Nephron progenitor cell (in vitro differentiated cells): ENCODE measurements at regions not wholly inside any gene's neighbourhood (a gene's known extent, or its start where the extent isn't known, plus 50 kb on each side); places are given as distances from the start of the nearest gene placed in this dataset.

Experiments
- DNase-seq: peaks from one replicate; pipeline ENCODE4 v3.0.0; 2021
- H3K27ac Mint-ChIP-seq: 2 replicates; pipeline ENCODE4 v1.8.0; 2021; ENCODE audit warnings: mild to moderate bottlenecking, moderate library complexity, mixed read lengths
- H3K27me3 Mint-ChIP-seq: 2 replicates; pipeline ENCODE4 v1.8.0; 2021; ENCODE audit warnings: mild to moderate bottlenecking, low read depth, mixed read lengths; ENCODE audit not compliant: poor library complexity
- H3K36me3 Mint-ChIP-seq: 2 replicates; pipeline ENCODE4 v1.8.0; 2021; ENCODE audit warnings: low read depth, mixed read lengths
- H3K4me1 Mint-ChIP-seq: 2 replicates; pipeline ENCODE4 v1.8.0; 2021; ENCODE audit warnings: mixed read lengths
- H3K4me3 Mint-ChIP-seq: 2 replicates; pipeline ENCODE4 v1.8.0; 2021; ENCODE audit warnings: mild to moderate bottlenecking, moderate library complexity, mixed read lengths
- H3K9me3 Mint-ChIP-seq: 2 replicates; pipeline ENCODE4 v1.8.0; 2021; ENCODE audit warnings: mild to moderate bottlenecking, moderate library complexity, mixed read lengths
- CTCF ChIP-seq: fragments of 200-600 bp; sonication (generic); IDR thresholded peaks from 2 replicates; pipeline ENCODE4 v1.5.0; 2021; ENCODE audit warnings: antibody characterized with exemption

- no peak for TF ChIP-seq CTCF
- Mint-ChIP-seq H3K36me3 (no peaks in the 10 kb centered on the region), H3K27ac (no peak overlapping the region), H3K4me1 (no peaks in the 10 kb centered on the region), H3K4me3 (no peak overlapping the region), H3K9me3 (no peaks in the 10 kb centered on the region), H3K27me3 (no peaks in the 10 kb centered on the region)
- no peak for DNase-seq
Measured at GRCh38 chr4:28149762-28150161, 1289.1 kb downstream of the STIM2 start.

GRCh38 chr4:28151314-28151713 lies 1290.7 kb downstream of the STIM2 start:
- Mint-ChIP-seq H3K36me3 (no peaks in the 10 kb centered on the region), H3K4me3 (no peak overlapping the region), H3K9me3 (no peaks in the 10 kb centered on the region), H3K27ac (no peak overlapping the region), H3K27me3 (no peaks in the 10 kb centered on the region), H3K4me1 (no peaks in the 10 kb centered on the region)
- TF ChIP-seq CTCF, result no peak
- DNase-seq, result no peak

GRCh38 chr4:28167411-28167810 lies 1306.8 kb downstream of the STIM2 start:
- Mint-ChIP-seq H3K27ac (no peak overlapping the region), H3K9me3 (peaks cover 4% of the 10 kb centered on the region), H3K27me3 (no peaks in the 10 kb centered on the region), H3K4me1 (no peaks in the 10 kb centered on the region), H3K4me3 (no peak overlapping the region), H3K36me3 (no peaks in the 10 kb centered on the region)
- no peak for DNase-seq
- no peak for TF ChIP-seq CTCF

- DNase-seq, result no peak
- H3K36me3 Mint-ChIP-seq, result no peaks in the 10 kb centered on the region
- no peaks in the 10 kb centered on the region for H3K4me1 Mint-ChIP-seq
- H3K27me3 Mint-ChIP-seq, result no peaks in the 10 kb centered on the region
- no peaks in the 10 kb centered on the region for H3K9me3 Mint-ChIP-seq
- TF ChIP-seq CTCF, result no peak
- no peak overlapping the region for H3K4me3 Mint-ChIP-seq
- H3K27ac Mint-ChIP-seq, result no peak overlapping the region
Measured at GRCh38 chr4:28176942-28177341, 1316.3 kb downstream of the STIM2 start.

- TF ChIP-seq CTCF, result no peak
- Mint-ChIP-seq H3K36me3 (no peaks in the 10 kb centered on the region), H3K9me3 (no peaks in the 10 kb centered on the region), H3K27me3 (no peaks in the 10 kb centered on the region), H3K4me1 (no peaks in the 10 kb centered on the region), H3K4me3 (no peak overlapping the region), H3K27ac (no peak overlapping the region)
- DNase-seq, result no peak
Measured at GRCh38 chr4:28177641-28178040, 1317.0 kb downstream of the STIM2 start.

GRCh38 chr4:28179126-28179525 lies 1318.5 kb downstream of the STIM2 start:
- Mint-ChIP-seq H3K9me3 (peaks cover 2% of the 10 kb centered on the region), H3K4me1 (no peaks in the 10 kb centered on the region), H3K27me3 (no peaks in the 10 kb centered on the region), H3K4me3 (no peak overlapping the region), H3K36me3 (no peaks in the 10 kb centered on the region), H3K27ac (no peak overlapping the region)
- no peak for TF ChIP-seq CTCF
- DNase-seq, result no peak
